HK-2 (cell line): ENCODE measurements at regions not wholly inside any gene's neighbourhood (a gene's known extent, or its start where the extent isn't known, plus 50 kb on each side); places are given as distances from the start of the nearest gene placed in this dataset.

ENCODE experiments used
- DNase-seq: peaks from one replicate; pipeline ENCODE4 v3.0.0-alpha.2; 2018; ENCODE audit not compliant: unreplicated experiment

- no peak for DNase-seq
These were observed 1233.1 kb downstream of the C4orf33 start for GRCh38 chr4:130329036-130329435.

- DNase-seq: no peak
These were observed 1237.3 kb downstream of the C4orf33 start for GRCh38 chr4:130333241-130333759.

- DNase-seq: no peak
These were observed 1239.7 kb downstream of the C4orf33 start for GRCh38 chr4:130335417-130336194.

GRCh38 chr4:130336585-130337217 is 1240.7 kb downstream of the C4orf33 start:
- DNase-seq: no peak

GRCh38 chr4:130338851-130339250 is 1242.9 kb downstream of the C4orf33 start:
- no peak for DNase-seq

GRCh38 chr4:130349745-130350144 is 1253.8 kb downstream of the C4orf33 start:
- no peak for DNase-seq

- no peak for DNase-seq
These were observed 1260.9 kb downstream of the C4orf33 start for GRCh38 chr4:130356873-130357272.

- no peak for DNase-seq
These were observed 1263.6 kb downstream of the C4orf33 start for GRCh38 chr4:130359542-130359941.

- no peak for DNase-seq
These were observed 1265.7 kb downstream of the C4orf33 start for GRCh38 chr4:130361616-130362015.

- DNase-seq: no peak
These were observed 1272.7 kb downstream of the C4orf33 start for GRCh38 chr4:130368668-130369067.

- DNase-seq: no peak
These were observed 1297.3 kb downstream of the C4orf33 start for GRCh38 chr4:130393231-130393630.

GRCh38 chr4:130393642-130394041 is 1297.7 kb downstream of the C4orf33 start:
- DNase-seq: no peak

GRCh38 chr4:130395871-130396270 is 1299.9 kb downstream of the C4orf33 start:
- DNase-seq: no peak

GRCh38 chr4:130403221-130403620 is 1307.3 kb downstream of the C4orf33 start:
- DNase-seq: no peak

GRCh38 chr4:130416228-130416627 is 1320.3 kb downstream of the C4orf33 start:
- no peak for DNase-seq

GRCh38 chr4:130419211-130419975 is 1323.4 kb downstream of the C4orf33 start:
- no peak for DNase-seq

GRCh38 chr4:130422261-130422660 is 1326.3 kb downstream of the C4orf33 start:
- no peak for DNase-seq

- no peak for DNase-seq
These were observed 1328.3 kb downstream of the C4orf33 start for GRCh38 chr4:130424211-130424610.

- no peak for DNase-seq
These were observed 1336.3 kb downstream of the C4orf33 start for GRCh38 chr4:130432289-130432688.

- DNase-seq: no peak
These were observed 1353.8 kb downstream of the C4orf33 start for GRCh38 chr4:130449741-130450140.

GRCh38 chr4:130468340-130468739 is 1372.4 kb downstream of the C4orf33 start:
- no peak for DNase-seq

GRCh38 chr4:130478406-130478805 is 1382.5 kb downstream of the C4orf33 start:
- peak; percentile 34 for DNase-seq
